ENCODE measurements at regions not wholly inside any gene's neighbourhood (a gene's known extent, or its start where the extent isn't known, plus 50 kb on each side); places are given as distances from the start of the nearest gene placed in this dataset.

DNA sequence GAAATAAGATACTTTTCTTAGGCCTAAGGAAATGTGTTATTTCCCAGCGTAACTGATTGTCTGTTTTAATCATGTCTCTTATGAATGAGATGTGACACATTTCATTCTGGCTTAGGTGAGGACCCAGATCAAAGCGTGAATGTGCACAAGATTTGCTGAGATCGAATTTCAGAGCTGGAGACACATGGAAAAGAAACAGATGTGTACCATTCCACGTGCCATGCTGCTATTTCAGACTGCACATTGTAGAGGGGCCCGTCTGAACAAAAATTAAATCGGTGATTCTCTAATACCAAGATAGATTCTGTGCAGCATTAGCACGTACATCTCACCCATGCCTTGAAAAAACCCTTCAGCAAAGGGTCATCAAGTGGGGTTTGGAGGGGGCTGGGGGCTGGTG lies 290.4 kb downstream of the AACS start:
- no peak for DNase-seq (ENCODE audit: low read depth)
- H3K4me3 ChIP-seq (ENCODE audit: low read depth, low read length), result no peak overlapping the region
- H3K36me3 ChIP-seq (ENCODE audit: control insufficient read depth, insufficient read depth, low read length), result no peaks in the 10 kb centered on the region
- TF ChIP-seq, protein P1, sequence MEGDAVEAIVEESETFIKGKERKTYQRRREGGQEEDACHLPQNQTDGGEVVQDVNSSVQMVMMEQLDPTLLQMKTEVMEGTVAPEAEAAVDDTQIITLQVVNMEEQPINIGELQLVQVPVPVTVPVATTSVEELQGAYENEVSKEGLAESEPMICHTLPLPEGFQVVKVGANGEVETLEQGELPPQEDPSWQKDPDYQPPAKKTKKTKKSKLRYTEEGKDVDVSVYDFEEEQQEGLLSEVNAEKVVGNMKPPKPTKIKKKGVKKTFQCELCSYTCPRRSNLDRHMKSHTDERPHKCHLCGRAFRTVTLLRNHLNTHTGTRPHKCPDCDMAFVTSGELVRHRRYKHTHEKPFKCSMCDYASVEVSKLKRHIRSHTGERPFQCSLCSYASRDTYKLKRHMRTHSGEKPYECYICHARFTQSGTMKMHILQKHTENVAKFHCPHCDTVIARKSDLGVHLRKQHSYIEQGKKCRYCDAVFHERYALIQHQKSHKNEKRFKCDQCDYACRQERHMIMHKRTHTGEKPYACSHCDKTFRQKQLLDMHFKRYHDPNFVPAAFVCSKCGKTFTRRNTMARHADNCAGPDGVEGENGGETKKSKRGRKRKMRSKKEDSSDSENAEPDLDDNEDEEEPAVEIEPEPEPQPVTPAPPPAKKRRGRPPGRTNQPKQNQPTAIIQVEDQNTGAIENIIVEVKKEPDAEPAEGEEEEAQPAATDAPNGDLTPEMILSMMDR (IDR thresholded peaks at IDR 0.05; ENCODE audit: insufficient read depth, low read length, poor library complexity, severe bottlenecking), result no peak
- no peaks in the 10 kb centered on the region for H3K27me3 ChIP-seq (ENCODE audit: control insufficient read depth, insufficient read depth, low read length)

DNA sequence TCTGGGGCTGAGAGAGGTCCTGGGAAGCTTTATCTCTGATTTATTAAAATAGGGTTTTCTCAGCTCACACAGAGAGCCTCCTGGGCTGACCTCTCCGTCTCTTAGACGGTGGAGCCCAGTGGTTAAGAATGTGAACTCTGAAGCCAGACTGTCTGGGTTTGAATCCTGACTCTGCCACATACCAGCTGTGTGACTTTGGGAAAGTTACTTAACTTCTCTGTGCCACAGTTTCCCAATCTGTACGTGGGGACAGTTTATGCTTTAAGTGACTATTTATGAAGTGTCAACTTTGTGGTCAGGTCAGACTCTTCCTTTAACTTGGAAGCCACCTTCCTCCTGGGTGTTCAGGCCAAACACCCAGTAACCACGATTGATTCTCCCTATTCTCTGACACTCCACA lies 290.9 kb downstream of the AACS start:
- Histone ChIP-seq H3K4me3 (ENCODE audit: low read depth, low read length) (no peak overlapping the region), H3K36me3 (ENCODE audit: control insufficient read depth, insufficient read depth, low read length) (no peaks in the 10 kb centered on the region), H3K27me3 (ENCODE audit: control insufficient read depth, insufficient read depth, low read length) (no peaks in the 10 kb centered on the region)
- TF ChIP-seq, protein P1 (IDR thresholded peaks at IDR 0.05; ENCODE audit: insufficient read depth, low read length, poor library complexity, severe bottlenecking), result no peak
- no peak for DNase-seq (ENCODE audit: low read depth)

DNA sequence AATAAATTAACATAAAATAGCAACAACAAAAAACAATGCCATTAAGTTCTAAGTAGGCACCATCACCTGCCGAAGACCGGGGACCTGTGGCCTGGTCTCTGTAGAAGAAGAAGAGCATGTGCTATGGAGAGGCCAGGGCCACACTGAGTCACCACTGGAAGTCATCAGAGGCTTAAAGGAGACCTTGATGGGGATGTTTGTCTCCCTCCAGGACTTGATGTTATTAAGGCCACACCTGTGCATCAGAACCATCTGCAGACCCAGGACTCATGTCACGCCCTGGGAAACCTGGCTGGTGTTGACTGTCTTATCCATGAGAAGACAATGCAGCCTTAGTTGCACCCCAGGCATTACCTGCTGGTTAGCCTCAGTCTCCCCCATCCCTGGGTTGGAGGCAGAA lies 292.3 kb downstream of the AACS start:
- no peaks in the 10 kb centered on the region for H3K27me3 ChIP-seq (ENCODE audit: control insufficient read depth, insufficient read depth, low read length)
- H3K4me3 ChIP-seq (ENCODE audit: low read depth, low read length), result no peak overlapping the region
- no peak for DNase-seq (ENCODE audit: low read depth)
- TF ChIP-seq, protein P1 (IDR thresholded peaks at IDR 0.05; ENCODE audit: insufficient read depth, low read length, poor library complexity, severe bottlenecking), result no peak
- no peaks in the 10 kb centered on the region for H3K36me3 ChIP-seq (ENCODE audit: control insufficient read depth, insufficient read depth, low read length)

DNA sequence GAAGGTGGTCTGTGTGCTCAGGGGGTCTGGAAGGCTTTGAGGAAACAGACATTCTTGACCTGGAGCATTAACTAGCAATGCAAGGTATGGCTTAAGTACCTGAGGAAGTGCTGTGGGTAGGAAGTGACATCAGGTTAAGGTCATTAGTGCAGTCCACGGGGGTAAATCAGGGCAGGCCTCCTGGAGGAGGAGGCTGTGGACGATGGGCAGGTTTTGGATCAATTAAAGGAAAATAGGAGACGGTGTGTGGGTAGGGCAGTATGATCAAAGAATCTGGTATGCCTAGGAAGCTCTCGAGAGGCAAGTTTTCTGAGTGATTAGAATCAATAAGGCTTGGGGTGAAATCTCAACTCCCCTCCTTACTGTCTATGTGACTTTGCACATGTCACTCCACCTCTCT lies 295.3 kb downstream of the AACS start:
- DNase-seq (ENCODE audit: low read depth), result no peak
- no peaks in the 10 kb centered on the region for H3K36me3 ChIP-seq (ENCODE audit: control insufficient read depth, insufficient read depth, low read length)
- H3K27me3 ChIP-seq (ENCODE audit: control insufficient read depth, insufficient read depth, low read length), result no peaks in the 10 kb centered on the region
- H3K4me3 ChIP-seq (ENCODE audit: low read depth, low read length), result no peak overlapping the region
- TF ChIP-seq, protein P1 (IDR thresholded peaks at IDR 0.05; ENCODE audit: insufficient read depth, low read length, poor library complexity, severe bottlenecking), result no peak

DNA sequence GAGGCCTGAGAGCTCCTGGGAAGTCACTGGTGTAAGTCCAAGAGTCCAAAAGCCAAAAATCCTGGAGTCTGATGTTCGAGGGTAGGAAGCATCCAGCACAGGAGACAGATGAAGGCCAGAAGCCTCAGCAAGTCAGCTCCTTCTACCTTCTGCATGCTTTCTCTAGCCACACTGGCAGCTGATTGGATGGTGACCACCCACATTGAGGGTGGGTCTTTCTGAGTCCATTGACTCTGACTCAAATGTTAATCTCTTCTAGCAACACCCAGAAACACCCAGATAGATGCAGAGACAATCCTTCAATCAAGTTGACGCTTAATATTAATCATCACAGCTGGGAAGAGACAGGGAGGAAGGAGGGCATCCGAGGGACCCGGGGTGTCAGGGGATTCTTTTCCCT lies 305.8 kb downstream of the AACS start:
- Histone ChIP-seq H3K36me3 (ENCODE audit: control insufficient read depth, insufficient read depth, low read length) (no peaks in the 10 kb centered on the region), H3K27me3 (ENCODE audit: control insufficient read depth, insufficient read depth, low read length) (no peaks in the 10 kb centered on the region), H3K4me3 (ENCODE audit: low read depth, low read length) (no peak overlapping the region)
- TF ChIP-seq, protein P1 (IDR thresholded peaks at IDR 0.05; ENCODE audit: insufficient read depth, low read length, poor library complexity, severe bottlenecking), result no peak
- DNase-seq (ENCODE audit: low read depth), result no peak

DNA sequence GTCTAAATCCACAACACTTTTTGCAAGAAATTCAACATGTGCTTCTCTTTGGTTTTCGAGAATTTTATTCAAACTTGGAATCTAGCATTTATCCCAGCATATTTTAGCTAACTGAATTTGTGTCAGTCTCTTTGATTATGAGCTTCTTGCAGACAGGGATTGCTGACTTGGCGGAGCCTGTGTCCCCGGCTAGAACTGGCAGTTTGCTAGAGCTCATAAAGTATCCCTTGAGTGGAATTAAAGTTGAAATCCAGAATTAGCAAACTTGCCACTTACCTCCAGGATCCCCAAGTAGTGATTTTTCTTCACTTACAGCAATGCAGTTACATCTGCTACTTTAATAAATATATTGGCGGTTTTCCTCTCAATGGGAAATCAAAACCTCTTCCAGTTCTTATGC lies 306.9 kb downstream of the AACS start:
- no peak for DNase-seq (ENCODE audit: low read depth)
- TF ChIP-seq, protein P1 (IDR thresholded peaks at IDR 0.05; ENCODE audit: insufficient read depth, low read length, poor library complexity, severe bottlenecking), result no peak
- Histone ChIP-seq H3K36me3 (ENCODE audit: control insufficient read depth, insufficient read depth, low read length) (no peaks in the 10 kb centered on the region), H3K27me3 (ENCODE audit: control insufficient read depth, insufficient read depth, low read length) (no peaks in the 10 kb centered on the region), H3K4me3 (ENCODE audit: low read depth, low read length) (no peak overlapping the region)
